H1 (cell line): ENCODE measurements at regions not wholly inside any gene's neighbourhood (a gene's known extent, or its start where the extent isn't known, plus 50 kb on each side); places are given as distances from the start of the nearest gene placed in this dataset.

Experiments
- CTCF ChIA-PET: fragments of 300-600 bp; sonication (Branson Sonifier 250); formaldehyde crosslinking; loops from one replicate; lab custom pipeline; 2021; ENCODE audit not compliant: partially characterized antibody; lab: Charles Lee
- POLR2A ChIA-PET: fragments of 300-600 bp; sonication (Branson Sonifier 250); formaldehyde crosslinking; loops from one replicate; lab custom pipeline; 2021; ENCODE audit warnings: inconsistent platforms; ENCODE audit not compliant: partially characterized antibody; lab: Charles Lee
- DNase-seq, 2 experiments: peaks; one replicate each; pipeline versions ENCODE4 v3.0.0 to v3.0.0-alpha.2; 2010 to 2022; ENCODE audit warnings: low spot score in 2 of 2, low read depth in 1 of 2, mixed read lengths in 1 of 2
- FAIRE-seq: peaks from 2 replicates; lab custom pipeline; 2011; peaks lifted over from hg19 to GRCh38; lab: Jason Lieb, UNC
- H2AFZ ChIP-seq: 2 replicates; pipeline ENCODE4 v1.8.1; 2012; ENCODE audit warnings: low read length, inconsistent platforms
- H2AK5ac ChIP-seq: 2 replicates; pipeline ENCODE4 v1.6.1; 2013; ENCODE audit warnings: low read depth, low read length
- H2BK120ac ChIP-seq: replicated peaks from 2 replicates; pipeline ENCODE3; 2013; ENCODE audit warnings: low read depth, low read length, inconsistent platforms
- H2BK12ac ChIP-seq: 2 replicates; pipeline ENCODE4 v1.6.1; 2013; ENCODE audit warnings: low read depth, low read length
- H2BK15ac ChIP-seq: 2 replicates; pipeline ENCODE4 v1.6.1; 2013; ENCODE audit warnings: low read length
- H2BK20ac ChIP-seq: 2 replicates; pipeline ENCODE4 v1.6.1; 2013; ENCODE audit warnings: low read length
- H2BK5ac ChIP-seq: 2 replicates; pipeline ENCODE4 v1.6.1; 2013; ENCODE audit warnings: low read depth, low read length
- H3K14ac ChIP-seq: 2 replicates; pipeline ENCODE4 v1.6.1; 2013; ENCODE audit warnings: inconsistent platforms; ENCODE audit not compliant: insufficient read length
- H3K18ac ChIP-seq: 2 replicates; pipeline ENCODE4 v1.6.1; 2013; ENCODE audit warnings: low read length; ENCODE audit errors: extremely low read depth
- H3K23ac ChIP-seq: 2 replicates; pipeline ENCODE4 v1.6.1; 2013; ENCODE audit warnings: inconsistent platforms; ENCODE audit not compliant: insufficient read length
- H3K23me2 ChIP-seq: 2 replicates; pipeline ENCODE4 v1.6.1; 2013; ENCODE audit warnings: low read depth, low read length
- H3K27ac ChIP-seq: 2 replicates; pipeline ENCODE4 v1.6.1; 2011; ENCODE audit warnings: low read depth, low read length, inconsistent platforms
- H3K27me3 ChIP-seq, 4 experiments: replicated peaks in 1 of 4; 1 replicate in 1 of 4; 2 replicates in 3 of 4; pipeline versions ENCODE4 v1.6.1 to v1.8.1; 2011 to 2013; ENCODE audit warnings: low read length in 3 of 4, mild to moderate bottlenecking in 3 of 4, inconsistent platforms in 2 of 4, mixed read lengths in 2 of 4, moderate library complexity in 1 of 4; ENCODE audit not compliant: control insufficient read depth in 3 of 4, insufficient read depth in 3 of 4; ENCODE audit errors: extremely low read depth in 1 of 4
- H3K36me3 ChIP-seq, 4 experiments: 2 replicates each; pipeline versions ENCODE4 v1.6.1 to v1.8.1; 2011 to 2013; ENCODE audit warnings: mild to moderate bottlenecking in 4 of 4, low read length in 3 of 4, moderate library complexity in 2 of 4, control low read depth in 1 of 4, inconsistent platforms in 1 of 4; ENCODE audit not compliant: insufficient read depth in 4 of 4, control insufficient read depth in 2 of 4
- H3K4ac ChIP-seq: replicated peaks from 2 replicates; pipeline ENCODE3; 2013; ENCODE audit warnings: low read length, low read depth, mixed read lengths, inconsistent platforms; ENCODE audit not compliant: insufficient read length
- H3K4me1 ChIP-seq, 4 experiments: replicated peaks in 1 of 4; 1 replicate in 1 of 4; 2 replicates in 3 of 4; pipeline versions ENCODE4 v1.6.1 to v1.8.1; 2011 to 2013; ENCODE audit warnings: low read length in 3 of 4, inconsistent platforms in 2 of 4, mixed read lengths in 1 of 4; ENCODE audit not compliant: insufficient read depth in 4 of 4, control insufficient read depth in 3 of 4
- H3K4me2 ChIP-seq, 2 experiments: 2 replicates each; pipeline versions ENCODE4 v1.6.1 to v1.8.1; 2011 to 2013; ENCODE audit warnings: low read depth in 2 of 2, low read length in 2 of 2, control low read depth in 1 of 2, inconsistent platforms in 1 of 2, mild to moderate bottlenecking in 1 of 2; ENCODE audit not compliant: insufficient read depth in 1 of 2
- H3K4me3 ChIP-seq, 4 experiments: fragments of 200-600, 300-600 bp in 1 of 4; sonication (generic), shearing (Covaris generic), sonication (Bioruptor Twin) in 1 of 4; 2 replicates each; pipeline versions ENCODE4 v1.5.1 to v1.8.1; 2011 to 2016; ENCODE audit warnings: low read length in 4 of 4, low read depth in 3 of 4, control low read depth in 2 of 4, inconsistent platforms in 2 of 4, mild to moderate bottlenecking in 2 of 4, mixed read lengths in 1 of 4, moderate library complexity in 1 of 4; ENCODE audit not compliant: insufficient read depth in 2 of 4; ENCODE audit errors: extremely low read depth in 1 of 4
- H3K56ac ChIP-seq: replicated peaks from 2 replicates; pipeline ENCODE3; 2013; ENCODE audit warnings: low read depth, mild to moderate bottlenecking, mixed read lengths, low read length, inconsistent platforms; ENCODE audit not compliant: insufficient read length
- H3K79me1 ChIP-seq: 2 replicates; pipeline ENCODE4 v1.6.1; 2013; ENCODE audit warnings: low read depth, low read length, control low read depth
- H3K79me2 ChIP-seq, 2 experiments: 2 replicates each; pipeline versions ENCODE4 v1.6.1 to v1.8.1; 2012 to 2013; ENCODE audit warnings: low read length in 2 of 2, mild to moderate bottlenecking in 2 of 2, inconsistent platforms in 1 of 2; ENCODE audit not compliant: insufficient read depth in 2 of 2, control insufficient read depth in 1 of 2
- H3K9ac ChIP-seq, 4 experiments: replicated peaks in 1 of 4; 1 replicate in 1 of 4; 2 replicates in 3 of 4; pipeline versions ENCODE4 v1.6.1 to v1.8.1; 2011 to 2013; ENCODE audit warnings: low read depth in 3 of 4, low read length in 3 of 4, control low read depth in 2 of 4, mild to moderate bottlenecking in 2 of 4, moderate library complexity in 2 of 4, inconsistent platforms in 1 of 4; ENCODE audit errors: extremely low read depth in 1 of 4
- H3K9me3 ChIP-seq, 2 experiments: 2 replicates each; pipeline versions ENCODE4 v1.6.1 to v1.8.1; 2012 to 2013; ENCODE audit warnings: mild to moderate bottlenecking in 2 of 2, moderate library complexity in 2 of 2, control low read depth in 1 of 2, inconsistent platforms in 1 of 2, low read depth in 1 of 2, low read length in 1 of 2, mixed read lengths in 1 of 2; ENCODE audit not compliant: insufficient read depth in 2 of 2
- H4K20me1 ChIP-seq, 2 experiments: replicated peaks in 1 of 2; 2 replicates each; pipeline versions ENCODE3 to v1.8.1; 2011 to 2013; ENCODE audit warnings: inconsistent platforms in 2 of 2, low read length in 2 of 2, mild to moderate bottlenecking in 1 of 2; ENCODE audit not compliant: insufficient read depth in 2 of 2, control insufficient read depth in 1 of 2
- H4K5ac ChIP-seq: 2 replicates; pipeline ENCODE4 v1.6.1; 2013; ENCODE audit warnings: low read length, low read depth, mixed read lengths, inconsistent platforms; ENCODE audit not compliant: insufficient read length
- H4K8ac ChIP-seq: 2 replicates; pipeline ENCODE4 v1.8.0; 2013; ENCODE audit warnings: mild to moderate bottlenecking, moderate library complexity, low read length, inconsistent platforms; ENCODE audit not compliant: insufficient read depth; ENCODE audit errors: extremely low read depth
- H4K91ac ChIP-seq: replicated peaks from 2 replicates; pipeline ENCODE3; 2013; ENCODE audit warnings: low read length, mixed read lengths, inconsistent platforms; ENCODE audit not compliant: insufficient read length
- ASH2L ChIP-seq: fragments of 200-600, 300-600 bp; sonication (generic); IDR thresholded peaks from one replicate; pipeline ENCODE4 v1.7.1; 2017; ENCODE audit warnings: low read length
- MAFK ChIP-seq: IDR thresholded peaks from 2 replicates; pipeline ENCODE4 v1.6.1; 2012; ENCODE audit warnings: low read depth, mild to moderate bottlenecking, improper control_type of control experiment, low read length
- SIX5 ChIP-seq: IDR thresholded peaks from 2 replicates; pipeline ENCODE4 v1.6.1; 2011; ENCODE audit warnings: mild to moderate bottlenecking, low read depth, low read length
- WGBS, 2 experiments: shearing (Covaris generic) in 1 of 2; methylation state at CpG; one replicate each; pipeline versions ENCODE4 v1.1.6 to v1.1.7; 2013 to 2015; ENCODE audit warnings: low lambda C conversion rate in 2 of 2, mixed read lengths in 2 of 2, inconsistent platforms in 1 of 2, low coverage in 1 of 2, missing lambda C conversion rate in 1 of 2; ENCODE audit not compliant: insufficient replicate concordance in 2 of 2, insufficient coverage in 1 of 2, insufficient read length in 1 of 2; ENCODE audit errors: extremely low coverage in 1 of 2, missing lambda C conversion rate in 1 of 2; 5-methylcytosine and 5-hydroxymethylcytosine counted together

- TF ChIP-seq SIX5 = no peak
Observed at GRCh38 chr1:5562331-5562730, 429.9 kb downstream of the NPHP4 start (continued).

DNA sequence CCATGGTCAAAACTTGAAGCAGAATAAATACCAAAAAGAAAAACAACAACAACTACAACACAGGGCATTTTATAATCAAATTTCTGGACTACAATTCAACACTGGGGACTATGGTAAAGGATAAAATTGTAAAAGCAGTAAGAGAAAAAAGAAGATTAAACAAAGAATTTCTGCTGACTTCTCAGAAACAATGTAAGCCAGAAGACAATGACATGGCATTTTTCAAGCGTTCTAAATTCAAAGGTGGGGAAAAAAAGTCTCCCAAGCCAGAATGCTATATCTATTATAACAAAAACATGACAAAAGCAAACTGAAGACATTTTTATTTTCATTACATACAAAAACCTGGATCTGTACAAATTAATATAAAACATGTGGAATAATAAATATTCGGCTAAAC is 433.1 kb downstream of the NPHP4 start:
- Histone ChIP-seq H4K20me1 (no peaks in the 10 kb centered on the region), H3K36me3 (no peaks in the 10 kb centered on the region), H3K14ac (no peak overlapping the region), H3K79me2 (no peaks in the 10 kb centered on the region), H2BK5ac (no peak overlapping the region), H2BK20ac (no peak overlapping the region), H4K5ac (no peak overlapping the region), H2AFZ (no peak overlapping the region), H3K23me2 (no peaks in the 10 kb centered on the region), H2BK15ac (no peak overlapping the region), H3K56ac (no peak overlapping the region), H3K4me3 (no peak overlapping the region), H2BK12ac (no peak overlapping the region), H3K18ac (no peak overlapping the region), H3K23ac (no peak overlapping the region), H3K9me3 (peaks cover 3 to 8% of the 10 kb centered on the region in 2 experiments; a peak in 1 of 4 replicates), H3K27me3 (no peaks in the 10 kb centered on the region), H2BK120ac (no peak overlapping the region), H3K79me1 (no peaks in the 10 kb centered on the region), H3K4me2 (no peak overlapping the region), H4K91ac (no peak overlapping the region), H4K8ac (no peak overlapping the region), H3K4ac (no peak overlapping the region), H3K9ac (no peak overlapping the region), H3K4me1 (no peaks in the 10 kb centered on the region), H2AK5ac (no peak overlapping the region), H3K27ac (no peak overlapping the region)
- FAIRE-seq (no peak), DNase-seq (no peak)
- ChIA-PET CTCF (no interaction called here), POLR2A (no interaction called here)
- peak; percentile 10; the same call in 1 of the 2 replicates for TF ChIP-seq MAFK
- TF ChIP-seq ASH2L = no peak
- WGBS, 2 experiments = 88% methylated on average over 2 of the region's 2 CpGs; no CpG with 5 or more reads in 1 of the 2 experiments
